ENCODE measurements at regions not wholly inside any gene's neighbourhood (a gene's known extent, or its start where the extent isn't known, plus 50 kb on each side); places are given as distances from the start of the nearest gene placed in this dataset.

DNA sequence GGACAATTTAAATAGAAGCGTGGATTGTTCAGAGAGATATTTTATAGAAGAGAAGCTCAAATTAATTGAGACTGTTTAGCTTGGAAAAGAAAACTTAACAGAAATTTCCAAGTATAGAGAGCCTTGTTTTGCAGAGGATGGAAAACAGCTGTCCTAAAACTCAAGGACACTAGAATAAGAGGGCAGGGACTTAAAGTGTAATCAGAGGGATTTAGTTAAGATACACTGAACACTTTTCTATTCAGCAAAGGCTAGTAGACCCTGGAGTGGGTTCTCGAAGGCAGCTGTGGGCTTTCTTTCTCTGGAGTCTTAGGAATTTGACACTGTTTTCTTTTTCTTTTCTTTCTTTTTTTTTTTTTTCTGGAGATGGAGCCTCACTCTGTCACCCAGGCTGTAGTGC lies 92.7 kb upstream of the ARX start:
- TF ChIP-seq, protein P1, sequence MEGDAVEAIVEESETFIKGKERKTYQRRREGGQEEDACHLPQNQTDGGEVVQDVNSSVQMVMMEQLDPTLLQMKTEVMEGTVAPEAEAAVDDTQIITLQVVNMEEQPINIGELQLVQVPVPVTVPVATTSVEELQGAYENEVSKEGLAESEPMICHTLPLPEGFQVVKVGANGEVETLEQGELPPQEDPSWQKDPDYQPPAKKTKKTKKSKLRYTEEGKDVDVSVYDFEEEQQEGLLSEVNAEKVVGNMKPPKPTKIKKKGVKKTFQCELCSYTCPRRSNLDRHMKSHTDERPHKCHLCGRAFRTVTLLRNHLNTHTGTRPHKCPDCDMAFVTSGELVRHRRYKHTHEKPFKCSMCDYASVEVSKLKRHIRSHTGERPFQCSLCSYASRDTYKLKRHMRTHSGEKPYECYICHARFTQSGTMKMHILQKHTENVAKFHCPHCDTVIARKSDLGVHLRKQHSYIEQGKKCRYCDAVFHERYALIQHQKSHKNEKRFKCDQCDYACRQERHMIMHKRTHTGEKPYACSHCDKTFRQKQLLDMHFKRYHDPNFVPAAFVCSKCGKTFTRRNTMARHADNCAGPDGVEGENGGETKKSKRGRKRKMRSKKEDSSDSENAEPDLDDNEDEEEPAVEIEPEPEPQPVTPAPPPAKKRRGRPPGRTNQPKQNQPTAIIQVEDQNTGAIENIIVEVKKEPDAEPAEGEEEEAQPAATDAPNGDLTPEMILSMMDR (optimal IDR thresholded peaks at IDR 0.05 in 1 of 3, IDR thresholded peaks at IDR 0.05 in 1 of 3, conservative IDR thresholded peaks at IDR 0.05 in 1 of 3; ENCODE audit: extremely low read depth in 1 of 3, insufficient read depth in 2 of 3, low read length in 3 of 3): no peak
- TF ChIP-seq EZH2 (IDR thresholded peaks at IDR 0.05; ENCODE audit: low read length): no peak
